Panc1 (cell line): ENCODE measurements at regions not wholly inside any gene's neighbourhood (a gene's known extent, or its start where the extent isn't known, plus 50 kb on each side); places are given as distances from the start of the nearest gene placed in this dataset.

Source experiments
- CTCF ChIP-seq: fragments of 450-650 bp; IDR thresholded peaks from 2 replicates; pipeline ENCODE4 v1.5.1; 2017; ENCODE audit warnings: mild to moderate bottlenecking
- REST ChIP-seq, 2 experiments: IDR thresholded peaks; 2 replicates each; pipeline ENCODE4 v1.6.1; 2011 to 2012; ENCODE audit warnings: low read depth in 2 of 2, control low read depth in 1 of 2, low read length in 1 of 2, mild to moderate bottlenecking in 1 of 2, moderate library complexity in 1 of 2; ENCODE audit not compliant: insufficient read depth in 1 of 2

- TF ChIP-seq CTCF, result no peak
- TF ChIP-seq REST (IDR thresholded peaks at IDR 0.05; ENCODE audit: insufficient read depth in 1 of 2, low read depth in 2 of 2, low read length in 1 of 2), result no peak
Measured at GRCh38 chr18:37668971-37669747, 103.6 kb upstream of the CELF4 start.
